Keratinocyte (primary cell): ENCODE measurements at regions not wholly inside any gene's neighbourhood (a gene's known extent, or its start where the extent isn't known, plus 50 kb on each side); places are given as distances from the start of the nearest gene placed in this dataset.

Experiments used
- EZH2 ChIP-seq: IDR thresholded peaks from one replicate; pipeline ENCODE4 v1.6.1; 2012; ENCODE audit warnings: inconsistent platforms, mild to moderate bottlenecking, low read length, moderate library complexity
- TF ChIP-seq, protein P1 (sequence below), 3 experiments: IDR thresholded peaks in 1 of 3; conservative IDR thresholded peaks in 1 of 3; optimal IDR thresholded peaks in 1 of 3; 2 replicates in 2 of 3; 3 replicates in 1 of 3; pipeline versions ENCODE3 to v1.5.1; 2011; ENCODE audit warnings: low read length in 3 of 3, mild to moderate bottlenecking in 3 of 3, moderate library complexity in 2 of 3, control low read depth in 1 of 3, inconsistent platforms in 1 of 3; ENCODE audit not compliant: insufficient read depth in 2 of 3; ENCODE audit errors: extremely low read depth in 1 of 3

DNA sequence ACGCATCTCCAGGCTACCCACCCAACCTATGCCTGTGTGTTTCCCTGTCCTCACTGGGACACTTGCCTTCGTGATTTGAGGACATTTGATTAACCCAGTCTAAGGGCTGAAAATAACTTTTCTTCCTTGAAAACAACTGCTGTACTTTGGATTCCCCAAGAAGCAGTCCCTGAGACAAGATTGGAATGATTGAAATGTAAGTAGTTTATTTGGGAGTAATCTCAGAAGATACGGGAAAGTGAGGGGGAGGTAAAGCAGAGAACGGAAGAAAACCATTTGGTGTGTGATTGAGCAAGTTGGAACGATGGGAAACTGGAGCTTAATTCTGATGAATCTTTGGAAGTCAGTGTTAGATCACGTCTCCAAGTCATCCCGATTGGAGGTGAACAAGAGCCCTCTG is 143.8 kb upstream of the LMCD1 start:
- TF ChIP-seq EZH2, result no peak
- TF ChIP-seq, protein P1, sequence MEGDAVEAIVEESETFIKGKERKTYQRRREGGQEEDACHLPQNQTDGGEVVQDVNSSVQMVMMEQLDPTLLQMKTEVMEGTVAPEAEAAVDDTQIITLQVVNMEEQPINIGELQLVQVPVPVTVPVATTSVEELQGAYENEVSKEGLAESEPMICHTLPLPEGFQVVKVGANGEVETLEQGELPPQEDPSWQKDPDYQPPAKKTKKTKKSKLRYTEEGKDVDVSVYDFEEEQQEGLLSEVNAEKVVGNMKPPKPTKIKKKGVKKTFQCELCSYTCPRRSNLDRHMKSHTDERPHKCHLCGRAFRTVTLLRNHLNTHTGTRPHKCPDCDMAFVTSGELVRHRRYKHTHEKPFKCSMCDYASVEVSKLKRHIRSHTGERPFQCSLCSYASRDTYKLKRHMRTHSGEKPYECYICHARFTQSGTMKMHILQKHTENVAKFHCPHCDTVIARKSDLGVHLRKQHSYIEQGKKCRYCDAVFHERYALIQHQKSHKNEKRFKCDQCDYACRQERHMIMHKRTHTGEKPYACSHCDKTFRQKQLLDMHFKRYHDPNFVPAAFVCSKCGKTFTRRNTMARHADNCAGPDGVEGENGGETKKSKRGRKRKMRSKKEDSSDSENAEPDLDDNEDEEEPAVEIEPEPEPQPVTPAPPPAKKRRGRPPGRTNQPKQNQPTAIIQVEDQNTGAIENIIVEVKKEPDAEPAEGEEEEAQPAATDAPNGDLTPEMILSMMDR (optimal IDR thresholded peaks at IDR 0.05 in 1 of 3, IDR thresholded peaks at IDR 0.05 in 1 of 3, conservative IDR thresholded peaks at IDR 0.05 in 1 of 3; ENCODE audit: extremely low read depth in 1 of 3, insufficient read depth in 2 of 3, low read length in 3 of 3), result no peak
